Adrenal gland (tissue), 9 donors: ENCODE measurements at regions not wholly inside any gene's neighbourhood (a gene's known extent, or its start where the extent isn't known, plus 50 kb on each side); places are given as distances from the start of the nearest gene placed in this dataset.
"Not testable (repeated sequence)": the region's sequence is repeated elsewhere in the genome, so short reads cannot be mapped to it uniquely, and the experiment has no call there.

Experiments used
- DNase-seq, 7 donors: peaks; one replicate each; pipeline ENCODE4 v3.0.0-alpha.2; 2019 to 2020
- H3K27ac ChIP-seq, 5 donors: fragments of 200-600 bp; sonication (generic) in 4 of 5; 1 replicate in 3 of 5; 2 replicates in 2 of 5; pipeline versions ENCODE4 v1.5.1 to v1.8.0; 2016 to 2020; ENCODE audit warnings: mild to moderate bottlenecking in 1 of 5
- H3K27me3 ChIP-seq: fragments of 200-600 bp; 2 replicates; pipeline ENCODE4 v1.8.0; 2021
- H3K36me3 ChIP-seq, 2 donors: fragments of 200-600 bp; replicated peaks in 1 of 2; 1 replicate in 1 of 2; 2 replicates in 1 of 2; pipeline versions ENCODE4 v1.5.1 to v1.8.0; 2018 to 2022
- H3K4me1 ChIP-seq, 2 donors: fragments of 200-600 bp; replicated peaks in 1 of 2; 1 replicate in 1 of 2; 2 replicates in 1 of 2; pipeline versions ENCODE4 v1.5.1 to v1.8.0; 2018 to 2021
- H3K4me3 ChIP-seq, 4 donors: fragments of 200-600 bp; sonication (generic) in 3 of 4; one replicate each; pipeline ENCODE4 v1.5.1; 2016 to 2018
- H3K9me3 ChIP-seq, 3 donors: fragments of 200-600 bp; sonication (generic) in 1 of 3; replicated peaks in 1 of 3; 1 replicate in 2 of 3; 2 replicates in 1 of 3; pipeline versions ENCODE4 v1.5.1 to v1.8.0; 2016 to 2021
- POLR2A ChIP-seq, 2 donors: fragments of 450-650 bp; IDR thresholded peaks; one replicate each; pipeline ENCODE4 v1.6.1; 2017; ENCODE audit warnings: antibody characterized with exemption in 2 of 2, mild to moderate bottlenecking in 2 of 2, moderate library complexity in 1 of 2
- WGBS, 4 donors: extraction: QIAGEN DNeasy Blood & Tissue Kit in 2 of 4; methylation state at CpG; one replicate each; pipeline versions ENCODE4 v1.1.5 to v1.1.7; 2013 to 2017; 5-methylcytosine and 5-hydroxymethylcytosine counted together
- intact Hi-C, 2 donors: fragments of 100-400 bp; cut with DNase I; formaldehyde crosslinking; loops; one replicate each; pipeline versions ENCODE4 v1.14.1 to v1.15.0; 2022 to 2023
- TF ChIP-seq, protein P1 (sequence below), 6 experiments: fragments of 450-650 bp in 4 of 6; fragments of 200-600 bp in 2 of 6; sonication (generic) in 1 of 6; IDR thresholded peaks; 1 replicate in 5 of 6; 2 replicates in 1 of 6; pipeline versions ENCODE4 v1.5.1 to v1.8.0; 2016 to 2021; ENCODE audit warnings: antibody characterized with exemption in 6 of 6, mild to moderate bottlenecking in 2 of 6, moderate library complexity in 1 of 6
- donor health status: healthy with polysubstance abuse.
- donor health status: Bipolar disorder and iron deficiency.
- donor health status: DM: yes; HTN: yes; CAD: no.
- donor health status: DM: no; HTN: no; CAD: no.
- donor health status: DM: no; HTN: no; CAD: no.

DNA sequence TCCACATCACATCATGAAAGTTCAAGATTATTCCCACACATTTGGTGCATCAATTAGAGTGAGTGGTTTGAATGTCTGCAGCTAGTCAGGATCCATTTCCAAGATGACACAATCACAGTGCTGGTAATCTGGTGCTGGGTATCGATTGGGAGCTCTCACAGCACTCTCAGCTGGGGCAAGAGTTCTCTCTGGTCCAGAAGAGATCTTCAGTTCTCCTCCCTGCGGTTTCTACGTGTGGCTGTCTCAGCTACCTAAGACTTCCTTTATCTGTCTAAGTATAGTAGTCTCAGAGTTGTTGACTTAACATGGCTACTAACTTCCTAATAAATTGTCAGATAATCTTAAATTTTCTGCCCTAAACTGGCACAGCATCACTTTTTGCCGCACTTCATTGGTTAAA is 358.0 kb upstream of the BRINP3 start:
- intact Hi-C loops, result no loop called here
- no peak overlapping the region for H3K27ac ChIP-seq
- no peaks in the 10 kb centered on the region for H3K27me3 ChIP-seq
- 77 to 92% (median 83%) methylated on average over 4 of the region's 4 CpGs for WGBS, 4 donors
- H3K36me3 ChIP-seq, result no peaks in the 10 kb centered on the region
- no peak overlapping the region for H3K4me3 ChIP-seq
- no peak for DNase-seq
- TF ChIP-seq, protein P1, sequence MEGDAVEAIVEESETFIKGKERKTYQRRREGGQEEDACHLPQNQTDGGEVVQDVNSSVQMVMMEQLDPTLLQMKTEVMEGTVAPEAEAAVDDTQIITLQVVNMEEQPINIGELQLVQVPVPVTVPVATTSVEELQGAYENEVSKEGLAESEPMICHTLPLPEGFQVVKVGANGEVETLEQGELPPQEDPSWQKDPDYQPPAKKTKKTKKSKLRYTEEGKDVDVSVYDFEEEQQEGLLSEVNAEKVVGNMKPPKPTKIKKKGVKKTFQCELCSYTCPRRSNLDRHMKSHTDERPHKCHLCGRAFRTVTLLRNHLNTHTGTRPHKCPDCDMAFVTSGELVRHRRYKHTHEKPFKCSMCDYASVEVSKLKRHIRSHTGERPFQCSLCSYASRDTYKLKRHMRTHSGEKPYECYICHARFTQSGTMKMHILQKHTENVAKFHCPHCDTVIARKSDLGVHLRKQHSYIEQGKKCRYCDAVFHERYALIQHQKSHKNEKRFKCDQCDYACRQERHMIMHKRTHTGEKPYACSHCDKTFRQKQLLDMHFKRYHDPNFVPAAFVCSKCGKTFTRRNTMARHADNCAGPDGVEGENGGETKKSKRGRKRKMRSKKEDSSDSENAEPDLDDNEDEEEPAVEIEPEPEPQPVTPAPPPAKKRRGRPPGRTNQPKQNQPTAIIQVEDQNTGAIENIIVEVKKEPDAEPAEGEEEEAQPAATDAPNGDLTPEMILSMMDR (IDR thresholded peaks at IDR 0.05), result no peak
- TF ChIP-seq POLR2A (IDR thresholded peaks at IDR 0.05), result no peak
- no peaks in the 10 kb centered on the region for H3K9me3 ChIP-seq
- H3K4me1 ChIP-seq, result no peaks in the 10 kb centered on the region

DNA sequence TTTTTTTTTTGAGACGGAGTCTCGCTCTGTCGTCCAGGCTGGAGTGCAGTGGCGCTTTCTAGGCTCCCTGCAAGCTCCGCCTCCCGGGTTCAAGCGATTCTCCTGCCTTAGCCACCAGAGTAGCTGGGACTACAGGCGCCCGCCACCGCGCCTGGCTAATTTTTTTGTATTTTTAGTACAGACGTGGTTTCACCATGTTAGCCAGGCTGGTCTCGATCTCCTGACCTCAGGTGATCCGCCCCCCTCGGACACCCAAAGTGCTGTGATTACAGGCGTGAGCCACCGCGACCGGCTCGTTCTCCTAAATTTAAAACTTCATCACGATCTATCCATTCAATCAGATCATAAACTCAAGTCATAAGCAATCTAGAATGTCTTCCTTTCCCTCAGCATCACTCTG is 359.5 kb upstream of the BRINP3 start:
- H3K9me3 ChIP-seq, H3K27ac ChIP-seq, H3K4me3 ChIP-seq, intact Hi-C loops, H3K36me3 ChIP-seq, H3K4me1 ChIP-seq, DNase-seq, H3K27me3 ChIP-seq: not testable (repeated sequence)
- 82 to 88% (median 88%) methylated on average over 20 to 21 of the region's 21 CpGs for WGBS, 4 donors

DNA sequence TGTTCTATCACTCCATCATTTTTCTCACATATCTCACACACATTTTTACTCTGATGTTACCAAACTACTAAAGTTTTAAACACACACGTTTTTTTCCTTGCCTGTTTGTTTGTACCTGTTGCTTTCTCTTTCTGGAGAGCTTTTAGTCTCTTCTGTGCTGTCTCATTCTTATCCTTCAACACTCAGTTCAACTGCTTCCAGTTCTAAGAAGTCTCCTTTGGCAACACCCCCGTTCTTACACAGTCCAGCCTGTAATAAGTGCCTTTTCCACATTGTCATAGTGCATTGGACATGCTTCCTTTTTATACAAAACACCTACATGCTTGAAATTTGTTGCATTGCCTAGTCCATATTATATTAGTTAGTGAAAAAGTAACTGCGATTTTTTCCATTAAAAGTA is 360.2 kb upstream of the BRINP3 start:
- no peaks in the 10 kb centered on the region for H3K27me3 ChIP-seq
- intact Hi-C loops, result no loop called here
- no peaks in the 10 kb centered on the region for H3K36me3 ChIP-seq
- no peak for DNase-seq
- no peaks in the 10 kb centered on the region for H3K4me1 ChIP-seq
- H3K9me3 ChIP-seq, result no peaks in the 10 kb centered on the region
- no peak overlapping the region for H3K27ac ChIP-seq
- WGBS, 4 donors, result 59 to 76% (median 67%) methylated on average over 3 of the region's 3 CpGs
- TF ChIP-seq, protein P1 (IDR thresholded peaks at IDR 0.05), result no peak
- TF ChIP-seq POLR2A (IDR thresholded peaks at IDR 0.05), result no peak
- no peak overlapping the region for H3K4me3 ChIP-seq

DNA sequence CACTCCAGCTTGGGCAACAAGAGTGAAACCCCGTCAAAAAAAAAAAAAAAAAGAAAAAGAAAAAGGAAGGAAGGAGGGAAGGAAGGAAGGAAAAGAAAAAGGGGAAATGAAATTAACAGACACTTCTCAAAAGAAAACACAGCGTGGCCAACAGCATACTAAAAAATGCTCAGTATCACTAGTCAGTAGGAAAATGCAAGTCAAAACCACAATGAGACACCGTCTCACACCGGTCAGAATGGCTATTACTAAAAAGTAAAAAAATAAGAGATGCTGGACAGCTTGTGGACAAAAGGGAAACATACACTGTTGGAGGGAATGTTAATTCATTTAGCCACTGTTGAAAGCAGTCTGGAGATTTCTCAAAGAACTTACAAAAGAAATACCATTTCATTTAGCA is 369.5 kb upstream of the BRINP3 start:
- 73 to 85% (median 76%) methylated on average over 4 of the region's 4 CpGs for WGBS, 4 donors
- TF ChIP-seq, protein P1 (IDR thresholded peaks at IDR 0.05), result no peak
- no peak for TF ChIP-seq POLR2A (IDR thresholded peaks at IDR 0.05)
- Histone ChIP-seq H3K27ac (no peak overlapping the region), H3K4me3 (no peak overlapping the region), H3K4me1 (no peaks in the 10 kb centered on the region), H3K36me3 (no peaks in the 10 kb centered on the region), H3K27me3 (no peaks in the 10 kb centered on the region), H3K9me3 (no peaks in the 10 kb centered on the region)
- intact Hi-C loops, result no loop called here
- no peak for DNase-seq

DNA sequence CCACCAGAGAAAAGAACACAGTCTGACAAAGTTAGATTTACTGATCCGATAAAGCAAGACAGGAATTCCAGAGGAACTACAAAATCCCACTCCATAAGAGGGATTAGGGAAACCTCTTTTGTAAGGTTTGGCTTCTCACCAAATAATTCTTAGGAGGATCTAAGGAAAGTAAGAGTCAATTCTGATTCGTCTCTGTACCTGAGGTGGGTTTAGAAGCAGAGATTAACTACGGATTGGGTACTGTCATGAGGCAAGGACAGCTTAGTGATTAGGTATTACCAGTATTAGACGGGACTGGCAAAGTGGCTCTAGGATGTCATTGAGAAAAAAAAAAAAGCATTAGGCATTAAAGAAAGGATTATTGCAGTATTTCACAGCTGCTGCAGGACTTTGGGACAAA is 371.7 kb upstream of the BRINP3 start:
- intact Hi-C loops, result no loop called here
- TF ChIP-seq POLR2A (IDR thresholded peaks at IDR 0.05), result no peak
- Histone ChIP-seq H3K36me3 (no peaks in the 10 kb centered on the region), H3K27ac (no peak overlapping the region), H3K9me3 (no peaks in the 10 kb centered on the region), H3K4me1 (no peaks in the 10 kb centered on the region), H3K4me3 (no peak overlapping the region), H3K27me3 (no peaks in the 10 kb centered on the region)
- WGBS, 4 donors, result 42 to 54% (median 48%) methylated on average over 4 of the region's 4 CpGs
- DNase-seq, result no peak
